Superior temporal gyrus (tissue), 1 donor: ENCODE measurements at regions not wholly inside any gene's neighbourhood (a gene's known extent, or its start where the extent isn't known, plus 50 kb on each side); places are given as distances from the start of the nearest gene placed in this dataset.

ENCODE experiments used
- DNase-seq: peaks from one replicate; pipeline ENCODE4 v3.0.0-alpha.2; 2016; ENCODE audit errors: extremely low spot score

- no peak for DNase-seq
These were observed 490.5 kb upstream of the ANKRD30A start for GRCh38 chr10:36634916-36635315.

GRCh38 chr10:36630267-36630666 lies 495.1 kb upstream of the ANKRD30A start:
- no peak for DNase-seq

GRCh38 chr10:36629476-36629875 lies 495.9 kb upstream of the ANKRD30A start:
- no peak for DNase-seq

GRCh38 chr10:36624551-36625100 lies 500.8 kb upstream of the ANKRD30A start:
- no peak for DNase-seq

- DNase-seq = no peak
These were observed 504.1 kb upstream of the ANKRD30A start for GRCh38 chr10:36621346-36621745.

DNA sequence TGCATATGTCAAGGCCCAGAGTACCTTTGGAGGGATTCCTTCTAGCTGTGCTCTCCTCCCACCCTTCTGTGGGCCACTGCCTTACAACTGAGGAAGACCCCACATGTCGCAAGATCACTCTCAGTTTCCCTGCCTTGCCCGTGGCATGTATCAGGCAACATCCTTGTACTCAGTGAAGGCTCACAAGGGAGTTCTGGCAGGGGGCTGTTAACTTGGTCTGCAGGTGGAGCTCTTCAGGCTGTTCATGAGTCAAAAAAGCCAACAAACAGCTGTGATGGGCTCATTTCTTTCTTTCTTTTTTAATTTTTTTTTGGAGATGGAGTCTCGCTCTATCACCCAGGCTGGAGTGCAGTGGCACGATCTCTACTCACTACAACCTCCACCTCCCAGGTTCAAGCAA lies 513.0 kb upstream of the ANKRD30A start:
- no peak for DNase-seq

GRCh38 chr10:36608866-36609265 lies 516.5 kb upstream of the ANKRD30A start:
- no peak for DNase-seq

GRCh38 chr10:36608251-36608650 lies 517.1 kb upstream of the ANKRD30A start:
- no peak for DNase-seq

- DNase-seq = no peak
These were observed 519.1 kb upstream of the ANKRD30A start for GRCh38 chr10:36606234-36606839.

DNA sequence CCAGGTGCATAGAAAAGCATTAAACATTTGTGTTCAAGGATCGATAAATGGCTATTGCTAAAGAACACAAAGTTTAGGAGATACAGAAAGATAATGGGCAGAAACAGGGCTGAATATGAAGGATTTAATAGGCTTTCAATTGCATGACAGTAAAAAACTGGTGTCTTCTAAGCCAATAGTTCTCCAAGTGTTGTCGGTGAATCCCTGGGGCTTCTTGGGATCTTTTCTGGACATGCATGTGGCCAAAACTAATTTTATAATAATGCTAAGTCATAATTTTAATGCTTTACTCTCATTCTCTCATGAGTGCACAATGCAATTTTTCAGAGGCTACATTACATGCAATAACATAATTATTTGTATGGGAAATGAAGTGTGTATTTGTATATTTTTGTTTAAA lies 521.1 kb upstream of the ANKRD30A start:
- no peak for DNase-seq

DNA sequence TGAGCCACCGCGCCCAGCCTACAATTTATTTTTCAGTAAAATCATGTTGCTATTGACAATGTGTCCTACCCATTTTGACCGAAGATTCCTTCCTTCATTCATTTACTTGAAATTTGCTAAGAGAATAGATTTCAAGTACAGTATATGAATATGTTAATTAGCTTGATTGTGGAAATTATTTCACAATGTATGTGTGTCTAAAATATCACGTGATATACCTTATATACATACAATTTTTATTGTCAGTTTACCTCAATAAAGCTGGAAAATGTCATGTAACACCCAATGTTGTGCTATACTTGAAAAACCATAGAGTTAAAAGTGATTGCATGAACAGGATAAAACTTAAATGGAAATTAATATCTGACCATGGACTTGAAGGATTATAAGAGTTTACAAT lies 521.7 kb upstream of the ANKRD30A start:
- no peak for DNase-seq

DNA sequence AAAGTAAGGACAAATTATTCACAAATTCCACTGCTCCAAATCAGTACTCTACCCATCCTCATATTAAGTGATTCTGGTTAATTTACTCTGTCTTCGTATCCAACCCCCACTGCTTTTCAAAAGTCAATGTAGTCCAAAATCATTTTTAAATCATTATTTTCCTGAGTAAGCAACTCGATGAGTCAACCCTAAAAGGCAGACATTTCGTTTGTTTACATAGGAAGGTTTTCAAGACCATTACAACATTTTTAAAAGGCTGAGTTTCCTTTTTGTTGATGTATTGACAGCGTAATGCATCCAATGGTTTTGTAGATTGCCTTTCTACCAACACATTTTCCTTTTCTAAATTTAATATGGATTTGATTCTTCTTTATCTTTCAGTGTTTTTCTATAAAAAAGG lies 523.0 kb upstream of the ANKRD30A start:
- DNase-seq = no peak

DNA sequence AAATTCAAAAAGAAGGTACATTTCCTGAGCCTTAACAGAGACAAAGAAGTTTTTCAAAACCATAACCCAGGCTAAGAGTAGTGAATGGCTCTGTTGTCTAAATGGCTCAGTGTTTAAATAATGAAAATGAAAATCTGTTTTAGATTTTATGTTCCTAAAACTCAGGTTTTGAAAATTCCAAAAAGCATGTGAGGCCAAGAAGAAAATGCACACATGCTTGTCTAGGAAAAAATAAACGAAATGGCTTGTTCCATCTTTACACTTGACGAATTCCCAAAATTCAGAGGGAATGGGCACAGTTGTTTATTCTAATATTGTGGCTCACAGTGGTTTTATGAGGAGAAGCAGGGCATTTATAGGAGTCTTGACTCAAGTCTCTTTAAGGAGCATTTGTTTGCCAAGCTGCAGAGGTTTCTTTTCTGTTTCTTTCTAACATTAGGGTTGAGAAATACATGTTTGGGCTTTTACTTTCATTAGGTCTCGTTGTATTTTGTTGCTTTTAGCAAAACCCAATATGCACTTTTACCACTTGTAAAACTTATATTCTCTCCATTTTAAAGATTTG lies 527.6 kb upstream of the ANKRD30A start:
- DNase-seq = no peak

DNA sequence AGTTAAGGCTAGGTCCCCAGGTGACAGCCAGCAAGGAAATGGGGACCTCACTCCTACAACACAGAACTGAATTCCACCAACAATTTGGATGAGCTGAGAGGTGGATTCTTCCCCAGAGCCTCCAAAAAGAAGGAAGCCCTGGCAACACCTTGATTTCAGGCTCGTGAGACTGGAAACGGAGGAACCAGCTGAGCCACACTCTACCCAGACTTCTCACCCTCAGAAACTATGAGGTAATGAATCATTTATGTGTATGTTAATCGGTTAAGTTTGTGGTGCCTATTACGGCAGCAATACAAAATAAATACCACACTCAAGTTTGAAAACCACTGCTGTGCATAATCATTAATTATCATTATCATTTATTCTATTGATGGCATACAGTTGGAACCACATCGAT lies 532.4 kb upstream of the ANKRD30A start:
- no peak for DNase-seq

DNA sequence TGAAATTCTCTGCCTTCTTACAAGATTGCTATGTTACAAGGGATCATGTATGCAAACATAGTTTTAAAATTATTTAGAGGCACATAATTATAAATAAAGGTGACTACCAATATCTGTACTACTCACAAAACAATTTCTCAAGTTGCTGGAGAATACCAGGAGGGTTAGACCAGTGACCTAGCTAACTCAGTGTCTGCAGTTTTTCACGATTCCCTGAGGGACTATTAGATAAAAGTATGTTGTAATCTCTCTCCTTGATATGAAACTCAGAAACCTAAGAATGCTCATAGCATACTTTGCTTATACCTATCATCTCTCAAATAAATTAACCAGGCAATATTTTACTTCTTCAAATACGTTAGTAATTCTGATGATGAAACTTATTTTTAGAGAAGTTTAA lies 534.0 kb upstream of the ANKRD30A start:
- DNase-seq = no peak

DNA sequence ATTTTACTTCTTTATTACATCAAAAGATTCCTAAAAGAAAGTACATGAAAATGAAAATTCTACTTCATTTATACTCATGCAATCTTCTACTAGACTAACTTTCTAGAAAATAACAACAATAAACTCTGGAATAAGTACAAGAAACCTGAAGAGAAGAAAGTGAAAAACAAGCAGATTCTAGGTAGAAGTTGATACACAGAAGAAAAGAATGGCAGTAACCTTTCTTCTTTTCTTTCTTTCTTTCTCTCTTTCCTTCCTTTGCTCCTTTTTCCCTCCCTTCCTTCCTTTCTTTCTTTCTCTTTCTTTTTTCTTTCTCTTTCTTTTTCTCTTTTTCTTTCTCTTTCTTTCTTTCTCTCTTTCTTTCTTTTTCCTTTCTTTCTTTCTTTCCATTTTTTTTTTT lies 541.7 kb upstream of the ANKRD30A start:
- DNase-seq = no peak

- DNase-seq = no peak
These were observed 544.2 kb upstream of the ANKRD30A start for GRCh38 chr10:36581237-36581636.

DNA sequence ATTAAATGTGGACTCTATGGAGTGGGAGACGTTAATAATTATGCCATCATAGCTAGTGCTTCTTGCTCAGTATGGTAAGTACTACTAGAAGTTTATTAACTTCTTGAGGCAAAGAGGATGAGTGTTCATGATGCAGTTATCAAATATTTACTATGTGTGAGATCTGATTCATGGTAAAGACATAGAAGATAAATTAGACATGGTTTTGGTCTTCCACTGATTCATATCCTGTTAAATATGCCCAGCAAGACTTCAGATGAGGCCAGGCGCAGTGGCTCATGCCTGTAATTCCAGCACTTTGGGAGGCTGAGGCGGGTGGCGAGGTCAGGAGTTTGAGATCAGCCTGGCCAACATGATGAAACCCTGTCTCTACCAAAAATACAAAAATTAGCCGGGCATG lies 547.1 kb upstream of the ANKRD30A start:
- no peak for DNase-seq

DNA sequence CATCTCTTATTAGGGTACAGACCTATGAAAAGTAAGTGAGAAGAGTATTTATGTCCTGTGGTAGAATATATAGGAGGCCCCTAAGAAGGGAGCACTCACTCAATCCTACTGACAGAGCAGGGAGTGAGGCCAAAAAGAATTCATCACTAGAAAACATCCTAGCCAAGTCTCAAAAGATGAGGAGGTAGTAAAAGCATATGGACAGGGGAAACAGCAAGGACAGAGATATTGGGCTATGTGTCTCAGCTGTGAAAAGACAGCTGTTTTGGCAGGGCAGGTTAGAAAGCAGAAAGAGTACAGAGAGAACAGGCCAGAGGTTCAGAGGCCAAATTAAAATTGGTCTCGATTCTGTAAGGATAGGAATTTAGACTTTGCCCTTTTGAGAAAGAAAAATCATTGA lies 548.3 kb upstream of the ANKRD30A start:
- DNase-seq = no peak

GRCh38 chr10:36574207-36574606 lies 551.2 kb upstream of the ANKRD30A start:
- DNase-seq = no peak

DNA sequence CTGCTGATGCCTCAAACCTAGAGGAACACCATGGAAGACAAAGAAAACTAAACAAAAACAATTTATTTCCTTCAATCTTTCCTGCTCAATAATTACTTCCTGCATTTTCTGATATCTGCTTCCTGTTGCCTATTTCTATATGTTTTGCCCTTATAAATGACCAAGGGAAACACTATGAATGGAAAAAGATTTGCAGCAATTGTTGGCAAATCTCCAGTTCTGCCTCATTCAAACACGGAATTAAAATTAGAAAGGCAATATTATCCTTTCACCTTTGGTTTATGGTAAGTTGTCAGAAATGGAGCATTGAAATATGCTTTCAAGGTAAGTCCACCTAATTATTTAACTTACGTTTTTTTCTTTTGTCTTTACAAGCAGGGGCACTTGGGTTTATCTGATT lies 552.2 kb upstream of the ANKRD30A start:
- no peak for DNase-seq

DNA sequence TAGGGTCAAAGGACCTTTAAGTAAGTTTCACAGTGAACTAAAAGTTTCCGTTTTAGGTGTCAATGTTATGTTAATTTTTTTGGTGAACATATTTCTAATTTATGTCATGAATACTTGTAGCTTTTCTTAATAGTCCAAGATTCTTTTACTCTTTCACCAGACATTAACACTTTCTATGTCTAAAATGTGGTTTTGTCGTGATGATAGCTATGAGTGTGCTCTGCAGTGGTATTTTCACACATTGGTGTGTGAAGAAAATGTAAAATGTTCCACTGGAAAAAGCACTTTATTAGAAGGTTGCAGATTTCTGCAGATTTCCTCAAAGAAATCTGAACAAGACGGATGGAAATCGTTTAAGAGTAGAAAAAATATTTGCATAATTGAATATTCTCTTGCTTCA lies 561.0 kb upstream of the ANKRD30A start:
- no peak for DNase-seq

DNA sequence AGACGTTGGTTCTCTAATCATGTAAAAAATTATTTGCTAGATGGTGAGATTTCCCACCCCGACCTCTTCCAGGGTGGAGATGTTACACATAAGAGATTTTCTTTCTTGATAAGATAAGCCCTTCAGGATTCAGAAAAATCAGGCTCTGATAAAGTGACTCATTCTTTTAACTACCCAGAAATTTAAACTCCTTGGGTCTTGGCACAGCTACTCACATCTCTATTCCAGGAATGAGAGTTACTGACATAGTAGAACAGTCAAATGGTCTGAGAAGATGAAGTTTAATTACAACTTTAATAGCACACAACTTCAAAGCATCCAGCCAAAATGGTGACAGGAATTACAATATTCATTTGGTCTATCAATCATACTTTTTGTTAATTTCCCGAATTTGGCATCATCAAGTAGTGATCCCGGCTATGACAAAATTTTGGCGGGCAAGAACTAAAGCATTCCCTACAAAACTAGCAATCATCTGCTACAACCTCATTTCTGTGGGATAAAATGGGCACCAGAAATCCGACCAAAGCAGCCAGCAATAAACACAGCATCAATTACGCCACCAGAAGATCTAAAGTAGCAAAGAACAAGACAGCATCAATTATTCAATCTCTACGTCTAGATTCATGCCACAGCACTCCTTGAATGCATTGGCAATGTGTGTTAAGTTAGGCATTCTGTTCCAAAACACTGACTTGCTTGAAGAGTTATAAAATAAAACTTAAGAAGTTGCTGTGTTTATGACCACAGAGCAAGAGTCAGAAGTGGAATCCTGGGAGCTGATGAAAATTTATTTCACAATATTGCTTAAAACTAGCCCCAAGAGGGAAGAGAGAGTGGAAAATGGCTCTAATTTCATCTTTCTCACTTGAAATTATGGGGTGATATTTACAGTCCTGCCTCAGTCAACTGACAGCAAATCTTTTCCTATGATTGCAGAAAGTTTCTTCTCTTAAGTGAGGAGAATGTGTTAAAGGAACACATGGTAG lies 565.7 kb upstream of the ANKRD30A start:
- DNase-seq = no peak
